PC-3 (cell line): ENCODE measurements at regions not wholly inside any gene's neighbourhood (a gene's known extent, or its start where the extent isn't known, plus 50 kb on each side); places are given as distances from the start of the nearest gene placed in this dataset.

Source experiments
- CTCF ChIP-seq: fragments of 300-600 bp; sonication (generic); conservative IDR thresholded peaks from 2 replicates; pipeline ENCODE4 v1.5.1; 2017; ENCODE audit warnings: antibody characterized with exemption, low read depth, mild to moderate bottlenecking, low read length
- EZH2 ChIP-seq: fragments of 300-600 bp; sonication (generic); IDR thresholded peaks from one replicate; pipeline ENCODE4 v1.6.1; 2017; ENCODE audit warnings: antibody characterized with exemption, mild to moderate bottlenecking, low read length; ENCODE audit not compliant: unreplicated experiment

GRCh38 chr3:21054064-21054463, 696.9 kb downstream of the ZNF385D start:
- no peak for TF ChIP-seq CTCF
- no peak for TF ChIP-seq EZH2
